DMS114 treated with DMSO at 0.1 percent for 48 hours (cell line): ENCODE measurements at regions not wholly inside any gene's neighbourhood (a gene's known extent, or its start where the extent isn't known, plus 50 kb on each side); places are given as distances from the start of the nearest gene placed in this dataset.
A peak's percentile ranks its signal among the peaks of the same experiment; 100 is the strongest.

Experiments used
- DNase-seq: peaks from one replicate; lab custom pipeline; 2025; ENCODE audit not compliant: unreplicated experiment; lab: John Stamatoyannopoulos, UW

DNA sequence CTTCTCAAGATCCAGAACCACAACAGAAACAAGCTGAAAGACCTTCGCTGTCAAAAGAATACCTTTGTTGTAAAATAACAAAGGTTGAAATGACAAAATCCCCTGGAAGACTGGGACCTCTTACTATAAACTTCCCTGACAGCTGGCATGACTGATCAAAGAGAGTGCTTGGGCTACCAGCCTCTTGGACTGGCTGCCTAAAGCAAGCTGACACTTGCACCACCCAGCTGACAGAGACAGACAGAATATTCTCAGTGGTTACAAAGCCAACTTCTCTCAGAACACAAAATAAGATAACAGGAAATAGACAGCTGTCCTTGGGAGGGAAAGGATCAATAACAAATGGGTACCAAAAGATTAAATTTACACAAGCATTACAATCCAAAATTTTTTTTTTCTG lies 241.7 kb upstream of the SPOCK3 start:
- no peak for DNase-seq

DNA sequence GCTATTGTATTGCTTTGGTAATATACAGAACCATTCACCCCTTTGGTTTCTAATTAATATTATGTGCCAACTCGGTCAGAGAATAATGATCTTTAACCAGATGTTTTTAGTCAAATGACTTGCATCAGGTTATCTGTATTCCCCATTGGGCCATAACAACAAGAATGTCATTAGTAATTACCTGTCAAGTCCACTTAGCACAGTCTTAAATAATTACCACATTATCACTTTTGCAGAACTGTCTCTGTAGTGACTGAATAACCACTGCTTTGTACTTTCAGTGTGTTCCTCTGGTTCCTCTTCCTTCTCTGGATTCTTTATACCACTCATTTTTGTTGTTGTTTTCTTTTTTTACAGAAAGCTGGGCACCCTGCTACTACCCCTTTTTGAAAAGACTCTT lies 257.7 kb upstream of the SPOCK3 start:
- DNase-seq = no peak

DNA sequence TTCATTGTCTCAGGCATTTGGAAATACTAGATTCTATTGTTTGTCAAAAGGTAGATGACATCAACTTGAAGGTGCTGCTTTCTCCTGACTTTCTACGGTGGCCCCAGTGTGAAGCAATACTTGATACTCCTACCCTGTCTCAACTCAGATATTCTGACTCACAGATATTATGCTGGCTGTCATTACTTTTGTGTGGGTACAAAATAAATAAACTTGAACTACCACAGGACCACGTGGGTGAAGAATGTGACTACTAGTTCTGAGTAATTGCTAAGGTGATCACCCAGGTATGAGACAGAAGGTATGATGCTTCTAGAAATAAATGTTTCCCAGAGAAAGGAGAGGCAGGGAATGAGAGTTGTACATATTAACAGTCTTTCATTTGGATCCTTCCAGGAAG lies 275.3 kb upstream of the SPOCK3 start:
- no peak for DNase-seq

DNA sequence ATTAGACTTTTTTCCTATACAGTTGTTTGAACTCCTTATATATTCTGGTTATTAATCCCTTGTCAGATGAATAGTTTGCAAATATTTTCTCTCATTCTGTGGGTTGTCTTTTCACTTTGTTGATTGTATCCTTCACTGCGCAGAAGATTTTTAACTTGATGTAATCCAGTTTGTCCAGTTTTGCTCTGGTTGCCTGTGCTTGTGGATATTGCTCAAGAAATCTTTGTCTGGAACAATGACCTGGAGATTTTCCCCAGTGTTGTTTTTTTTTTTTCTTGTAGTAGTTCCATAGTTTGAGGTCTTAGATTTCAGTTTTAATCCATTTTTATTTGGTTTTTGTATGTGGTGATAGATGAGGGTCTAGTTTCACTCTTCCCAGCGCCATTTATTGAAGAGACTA lies 289.8 kb upstream of the SPOCK3 start:
- no peak for DNase-seq

DNA sequence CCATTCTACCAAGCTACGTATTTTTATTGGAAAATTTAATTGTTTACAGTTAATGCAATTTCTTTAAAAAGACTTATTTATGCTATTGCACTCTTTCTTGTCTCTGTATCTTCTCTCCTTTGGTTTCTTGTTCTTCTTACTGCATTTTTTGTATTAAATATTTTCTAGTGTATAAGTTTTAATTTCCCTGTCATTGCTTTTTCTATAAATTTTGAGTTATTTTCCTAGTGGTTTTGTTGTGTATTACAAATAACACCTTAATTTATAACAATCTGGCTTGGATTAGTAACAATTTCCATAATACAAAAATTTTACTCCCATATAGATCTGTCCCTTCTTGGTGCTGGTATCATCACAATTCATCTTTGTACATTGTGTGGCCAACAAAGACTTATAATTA lies 303.5 kb upstream of the SPOCK3 start:
- no peak for DNase-seq

DNA sequence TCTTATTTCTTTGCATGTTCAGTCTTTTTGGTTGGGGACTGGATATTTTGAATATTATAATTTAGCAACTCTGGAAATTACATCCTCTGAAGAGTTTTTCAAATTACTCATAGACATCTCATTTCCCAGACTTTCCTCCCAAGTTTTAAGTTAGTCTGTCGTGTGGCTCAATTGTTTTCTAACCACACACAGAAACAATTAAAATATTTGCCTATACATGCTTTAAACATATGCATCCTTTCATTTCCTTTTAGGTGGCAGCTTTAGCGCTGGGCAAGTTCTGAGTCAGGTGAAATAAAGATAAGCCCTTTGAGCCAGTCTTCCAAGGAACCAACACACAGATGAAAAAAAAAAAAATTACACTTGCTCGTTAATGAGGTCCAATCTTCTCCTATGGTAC lies 307.0 kb upstream of the SPOCK3 start:
- no peak for DNase-seq

DNA sequence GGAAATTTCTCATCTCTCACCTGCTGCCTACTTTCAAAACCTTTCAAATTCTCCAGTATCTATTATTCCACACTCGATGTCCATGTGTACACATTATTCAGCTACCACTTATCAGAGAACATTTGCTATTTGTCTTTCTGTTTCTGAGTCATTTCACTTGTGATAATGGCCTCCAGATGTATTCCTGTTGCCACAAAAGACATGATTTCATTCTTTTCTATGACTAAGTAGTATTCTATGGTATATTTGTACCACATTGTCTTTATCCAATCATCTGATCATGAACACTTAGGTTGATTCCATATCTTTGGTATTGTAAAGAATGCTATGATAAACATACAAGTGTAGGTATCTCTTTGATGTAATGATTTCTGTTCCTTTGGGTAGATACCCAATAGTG lies 310.1 kb upstream of the SPOCK3 start:
- no peak for DNase-seq

DNA sequence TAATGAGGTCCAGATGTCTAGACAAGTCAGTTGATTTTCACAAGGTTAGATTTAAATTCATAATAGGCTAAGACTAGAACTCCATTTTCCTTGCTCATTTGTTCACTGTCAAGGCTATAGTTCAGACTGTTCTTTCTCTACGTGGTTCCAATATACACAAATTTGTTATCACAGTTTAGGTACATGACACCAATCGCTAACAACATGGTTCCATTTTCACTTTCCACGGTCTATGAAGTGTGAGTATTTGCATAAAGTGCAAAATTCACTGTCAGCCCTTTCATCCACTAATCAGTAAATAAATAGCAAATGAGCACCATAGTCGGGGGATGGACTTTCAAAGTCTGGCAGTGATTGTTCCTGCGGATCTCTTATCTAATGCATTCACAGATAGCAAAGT lies 315.7 kb upstream of the SPOCK3 start:
- no peak for DNase-seq

DNA sequence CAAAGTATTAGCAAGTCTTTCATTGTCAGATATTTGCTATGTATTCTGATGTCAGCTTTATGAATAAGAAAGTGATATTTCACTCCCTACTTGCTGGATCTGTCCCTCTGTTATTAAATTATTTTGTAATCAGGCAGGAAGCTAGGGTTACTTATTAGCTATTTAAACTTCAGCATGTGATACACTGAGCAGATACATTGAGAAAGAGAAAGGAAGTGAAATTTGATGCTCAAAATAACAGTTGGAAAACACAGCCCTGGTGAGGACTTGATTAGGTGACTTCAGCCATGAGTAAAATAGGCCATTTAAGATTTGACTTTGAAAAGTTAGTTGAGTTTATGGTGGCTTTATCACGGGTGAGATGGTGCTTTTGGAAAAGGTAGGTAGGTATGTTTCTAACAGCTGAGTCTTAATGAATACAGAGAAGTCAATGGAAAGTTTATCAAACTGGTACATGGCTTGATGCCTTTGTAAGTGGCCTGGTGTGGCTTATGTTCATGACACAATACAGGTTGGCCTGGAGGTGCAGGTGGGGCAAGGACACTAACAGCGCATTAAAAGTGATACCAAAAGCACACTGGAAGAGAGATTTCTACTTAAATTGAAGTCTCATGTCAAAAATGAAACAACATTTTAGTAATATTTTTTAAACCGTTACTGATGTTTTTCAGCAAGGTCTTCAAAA lies 321.2 kb upstream of the SPOCK3 start:
- DNase-seq = no peak

DNA sequence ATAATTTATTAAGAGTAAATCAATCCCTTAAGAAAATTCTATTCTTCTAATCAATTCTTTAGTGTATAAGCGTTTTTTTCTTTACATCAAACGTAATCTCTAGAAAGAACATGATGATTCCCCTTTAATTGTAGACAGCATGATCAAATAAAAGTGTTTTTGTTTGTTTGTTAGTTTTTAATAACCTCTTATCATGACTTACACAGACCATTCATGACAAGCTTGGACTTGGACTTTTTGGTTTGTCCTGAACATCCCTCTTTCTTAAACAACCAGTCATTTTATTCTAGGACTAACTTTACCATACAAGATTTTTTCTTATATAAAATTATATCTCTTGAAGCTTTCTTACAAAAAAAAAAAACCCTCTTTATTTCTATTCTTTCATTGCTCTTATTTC lies 344.6 kb upstream of the SPOCK3 start:
- peak; percentile 1 for DNase-seq

DNA sequence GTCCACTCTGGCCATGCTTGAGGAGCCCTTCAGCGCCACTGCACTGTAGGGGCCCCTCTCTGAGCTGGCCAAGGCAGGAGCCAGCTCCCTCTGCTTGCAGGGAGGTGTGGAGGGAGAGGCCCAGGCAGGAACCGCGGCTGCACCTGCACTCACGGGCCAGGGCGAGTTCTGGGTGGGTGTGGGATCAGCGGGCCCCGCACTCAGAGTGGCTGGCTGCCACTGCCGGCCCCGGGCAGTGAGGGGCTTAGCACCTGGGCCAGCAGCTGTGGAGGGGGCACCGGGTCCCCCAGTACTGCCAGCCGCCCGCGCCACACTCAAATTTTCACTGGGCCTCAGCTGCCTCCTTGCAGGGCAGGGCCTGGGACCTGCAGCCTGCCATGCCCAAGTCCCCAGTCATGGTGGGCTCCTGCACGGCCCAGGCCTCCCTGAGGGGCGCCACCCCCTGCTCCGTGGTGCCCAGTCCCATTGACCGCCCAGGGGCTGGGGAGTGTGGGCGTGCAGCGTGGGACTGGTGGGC lies 347.2 kb upstream of the SPOCK3 start:
- DNase-seq = no peak

DNA sequence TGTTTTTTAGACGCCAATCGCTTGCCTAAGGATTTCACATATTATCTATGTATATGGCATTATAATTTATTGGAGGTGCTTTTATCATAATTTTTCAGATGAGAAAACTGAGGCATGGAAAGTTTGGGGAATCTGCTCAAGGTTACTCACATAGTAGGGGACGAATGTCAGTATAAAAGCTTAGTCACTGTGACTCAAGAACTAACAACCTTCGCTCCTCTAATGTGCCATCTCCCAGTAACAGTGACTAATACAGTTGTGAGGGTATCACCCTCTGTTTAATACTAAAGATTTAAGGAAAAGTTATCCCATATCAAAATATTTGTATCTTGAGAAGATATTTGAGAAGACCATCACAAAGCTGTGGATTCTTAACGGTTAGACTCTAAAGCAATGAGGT lies 353.1 kb upstream of the SPOCK3 start:
- DNase-seq = no peak

DNA sequence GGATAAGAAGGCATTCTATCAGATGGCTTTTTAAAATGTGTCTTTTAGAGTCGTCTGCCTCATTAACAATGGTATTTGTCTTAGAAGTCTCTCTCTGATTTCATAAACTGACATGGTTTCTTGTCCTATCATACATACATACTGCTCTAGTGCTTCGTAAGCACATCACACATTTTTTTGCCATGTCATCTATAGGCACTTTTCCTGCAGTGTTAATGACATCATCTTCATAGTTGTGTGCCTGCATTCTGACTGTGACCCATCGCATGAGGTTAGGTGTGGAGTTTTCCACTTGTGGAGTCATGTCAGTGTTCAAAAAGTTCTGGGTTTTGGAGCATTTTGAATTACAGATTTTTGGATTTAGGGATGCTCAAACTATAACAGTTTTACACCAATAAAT lies 361.6 kb upstream of the SPOCK3 start:
- no peak for DNase-seq

DNA sequence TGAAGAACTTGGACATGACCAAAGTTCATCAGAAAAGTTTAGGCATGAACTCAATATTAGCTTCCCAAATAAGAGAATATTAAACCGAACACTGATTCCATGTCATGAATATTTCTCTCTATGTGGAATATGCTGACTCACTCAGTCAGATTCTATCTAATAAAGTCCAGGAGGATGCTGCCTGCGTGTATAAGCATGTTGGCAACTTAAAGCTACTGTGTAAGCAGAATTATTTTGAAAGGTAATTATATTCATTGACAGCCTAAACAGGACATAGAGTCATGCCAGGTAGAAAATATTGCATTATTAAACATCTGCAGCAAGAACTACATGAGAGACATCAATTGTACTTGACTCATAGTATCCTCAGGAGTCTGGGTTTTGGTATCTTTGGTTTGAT lies 367.9 kb upstream of the SPOCK3 start:
- no peak for DNase-seq

DNA sequence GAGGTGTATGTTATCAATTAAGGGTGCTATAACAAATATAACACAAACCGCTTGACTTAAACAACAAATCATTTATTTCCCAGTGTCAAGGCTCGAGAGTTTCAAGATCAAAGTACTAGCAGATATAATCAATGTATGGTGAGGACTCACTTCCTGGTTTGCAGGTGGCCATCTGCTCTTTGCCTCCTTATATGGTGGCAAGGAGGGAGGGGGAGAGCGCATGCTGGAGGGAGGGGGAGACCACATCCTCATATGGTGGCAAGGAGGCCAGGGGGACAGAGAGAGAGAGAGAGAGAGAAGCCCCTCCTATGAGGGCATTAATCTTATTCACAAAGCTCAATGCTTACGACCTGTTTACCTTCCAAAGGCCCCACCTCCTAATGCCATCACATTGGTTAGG lies 372.3 kb upstream of the SPOCK3 start:
- DNase-seq = no peak

DNA sequence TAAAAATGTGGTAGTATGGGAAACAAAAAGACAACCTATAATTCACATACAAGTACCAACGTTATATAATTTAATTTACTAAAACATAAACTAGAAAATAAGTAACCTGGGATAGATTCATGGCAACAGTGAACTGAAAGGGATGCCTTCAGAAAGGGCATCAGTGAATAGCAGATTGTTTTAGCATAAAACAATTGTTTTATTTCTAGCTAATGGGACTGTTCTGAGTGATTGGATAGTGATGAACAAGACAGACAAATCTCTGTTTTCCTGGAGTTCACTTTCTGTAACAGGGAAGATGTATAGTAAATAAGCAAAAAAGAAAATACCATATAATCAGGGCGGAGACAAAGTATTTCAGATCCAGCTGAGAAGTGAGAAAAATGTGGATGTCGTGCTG lies 379.1 kb upstream of the SPOCK3 start:
- no peak for DNase-seq

DNA sequence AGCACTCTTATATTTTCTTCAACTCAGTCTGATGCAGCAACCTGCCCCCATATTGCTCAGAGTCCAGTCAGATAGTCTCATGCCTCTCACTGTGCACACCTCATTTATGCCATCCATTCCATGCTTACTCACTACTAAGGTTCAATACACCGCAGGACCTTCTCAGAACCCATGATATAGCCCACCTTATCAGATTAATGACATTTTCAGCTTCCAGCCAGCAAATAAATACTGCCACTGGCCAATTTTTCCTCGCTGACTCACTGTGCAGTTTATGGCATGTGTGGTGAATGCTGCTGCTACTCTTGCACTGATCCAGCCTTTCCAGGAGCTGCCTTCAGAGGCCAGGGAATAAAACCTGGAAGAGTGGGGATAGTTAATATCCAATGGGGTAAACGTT lies 380.6 kb upstream of the SPOCK3 start:
- DNase-seq = no peak

DNA sequence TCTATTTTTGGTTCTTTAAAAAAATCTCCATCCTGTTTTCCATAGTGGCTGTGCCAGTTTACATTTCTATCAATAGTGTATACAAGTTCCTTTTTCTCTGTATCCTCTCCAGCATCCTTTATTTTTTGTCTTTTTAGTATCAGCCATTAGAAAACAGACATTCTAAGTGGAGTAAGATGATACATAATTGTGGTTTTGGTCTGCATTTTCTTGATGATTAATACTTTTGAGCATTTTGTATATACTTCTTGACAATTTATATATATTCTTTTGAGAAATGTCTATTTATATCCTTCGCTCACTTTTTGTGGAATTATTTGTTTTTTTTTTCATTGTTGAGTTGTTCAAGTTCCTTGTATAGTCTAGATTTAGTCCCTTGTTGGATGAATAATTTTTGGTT lies 382.2 kb upstream of the SPOCK3 start:
- DNase-seq = no peak

DNA sequence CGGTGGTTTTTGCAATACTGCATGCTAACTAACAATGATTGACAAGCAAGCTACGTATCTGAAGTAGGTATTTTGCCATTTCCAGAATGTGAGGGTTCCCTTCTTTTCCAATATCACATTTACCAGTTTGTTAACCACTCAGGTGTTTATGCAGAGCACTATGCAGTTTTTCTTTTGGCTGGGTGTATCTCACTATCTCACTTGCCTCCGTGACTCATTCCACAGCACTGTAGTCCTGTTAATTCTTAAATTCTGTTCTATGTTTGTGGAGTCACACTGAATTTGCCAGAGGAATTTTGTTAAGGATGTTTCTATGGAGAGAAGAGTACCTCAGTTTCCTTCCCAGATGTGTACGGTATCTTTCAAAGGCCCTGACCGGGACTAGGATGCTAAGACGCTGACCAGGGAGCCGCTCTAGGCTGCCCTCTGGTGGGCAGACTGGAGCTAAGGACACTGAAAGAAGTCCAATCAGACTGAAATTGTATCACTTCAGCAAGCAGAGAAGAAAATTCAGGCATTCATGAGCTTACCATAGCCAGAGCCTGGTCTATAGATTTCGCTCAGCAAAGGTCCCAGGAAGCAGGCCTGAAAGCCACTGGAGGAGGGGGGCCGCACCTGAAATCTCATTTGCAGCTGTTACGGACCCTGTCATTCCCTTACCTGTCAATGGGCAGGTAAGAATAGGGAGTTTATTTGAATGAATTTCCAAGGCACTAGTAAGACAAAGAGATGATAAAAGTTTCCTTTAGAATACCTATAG lies 388.4 kb upstream of the SPOCK3 start:
- peak; percentile 11 for DNase-seq

DNA sequence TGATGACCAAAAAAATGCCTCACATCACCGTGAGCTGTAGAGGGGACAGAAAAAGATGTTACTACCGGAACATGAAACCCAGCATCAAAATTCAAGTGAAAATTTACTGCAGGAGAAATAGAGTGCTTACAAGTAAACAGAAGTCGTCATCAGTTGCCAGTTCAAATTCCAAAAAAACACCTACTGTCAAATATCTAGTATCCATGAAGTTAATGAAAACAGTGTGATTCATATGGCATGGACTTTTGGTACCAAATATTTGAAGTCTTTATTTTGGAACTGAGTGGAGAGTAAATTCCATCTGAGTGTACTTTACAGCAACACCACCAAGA lies 388.9 kb upstream of the SPOCK3 start:
- no peak for DNase-seq

DNA sequence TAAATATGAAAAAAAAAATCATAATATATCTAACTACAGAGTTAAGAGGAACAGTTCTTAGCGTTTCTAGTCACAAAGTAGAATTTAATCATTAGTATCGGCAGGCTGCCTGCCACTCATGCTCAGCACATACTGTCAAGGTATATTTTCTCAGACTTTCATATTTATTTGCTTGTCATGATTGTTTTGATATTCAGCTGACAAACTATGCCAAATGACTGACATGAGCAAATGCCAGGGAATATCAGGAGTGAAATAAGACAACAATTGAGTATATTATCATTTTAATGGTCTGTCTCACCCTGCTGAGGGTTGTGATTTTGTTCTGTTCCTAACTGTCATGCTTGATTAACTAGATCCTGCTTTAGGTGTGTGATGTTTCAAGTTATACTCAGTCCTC lies 395.0 kb upstream of the SPOCK3 start:
- DNase-seq = no peak

DNA sequence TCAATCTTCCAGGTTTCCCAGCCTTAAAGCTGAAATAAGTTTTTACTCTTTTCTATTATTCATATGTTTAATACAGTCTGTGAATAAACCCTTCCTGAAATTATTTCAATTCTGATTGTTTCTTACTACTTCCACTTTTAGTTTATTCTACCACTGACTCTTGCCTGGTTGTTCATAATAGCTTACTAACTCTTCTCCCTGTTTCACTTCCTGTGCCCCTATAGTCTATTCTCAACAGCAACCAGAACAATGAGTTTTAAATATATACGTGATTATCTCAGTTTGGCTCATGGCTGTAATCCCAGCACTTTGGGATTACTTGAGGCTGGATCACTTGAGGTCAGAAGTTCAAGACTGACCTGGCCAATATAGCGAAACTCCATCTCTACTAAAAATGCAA lies 408.0 kb upstream of the SPOCK3 start:
- no peak for DNase-seq

DNA sequence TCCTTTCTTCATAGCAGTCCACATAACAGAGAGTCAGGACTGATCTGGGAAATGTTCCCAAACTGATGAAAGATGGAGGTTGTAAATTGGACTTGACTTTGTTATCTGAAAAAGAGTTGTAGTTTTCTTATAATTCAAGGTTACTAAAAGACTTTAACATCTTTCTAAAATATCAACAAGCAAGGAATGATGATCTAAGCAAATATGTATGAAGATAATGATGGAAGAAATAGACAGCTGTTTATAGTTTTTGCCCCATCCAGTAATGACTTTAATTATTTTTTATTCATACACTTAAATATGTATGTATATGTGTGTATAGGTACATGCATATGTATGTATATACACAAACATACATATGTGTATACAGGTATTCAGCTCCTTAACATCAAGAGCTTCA lies 411.1 kb upstream of the SPOCK3 start:
- DNase-seq = no peak
